NCI-H526 (cell line): ENCODE measurements at regions not wholly inside any gene's neighbourhood (a gene's known extent, or its start where the extent isn't known, plus 50 kb on each side); places are given as distances from the start of the nearest gene placed in this dataset.
"Not testable (repeated sequence)": the region's sequence is repeated elsewhere in the genome, so short reads cannot be mapped to it uniquely, and the experiment has no call there.

Experiments used
- DNase-seq, 2 experiments: peaks; one replicate each; lab custom pipeline; 2025; lab: John Stamatoyannopoulos, UW

- DNase-seq, result no peak
Measured at GRCh38 chr12:75798136-75798926, 233.2 kb downstream of the PHLDA1 start.

GRCh38 chr12:75795125-75795524 lies 236.5 kb downstream of the PHLDA1 start:
- DNase-seq, result no peak

GRCh38 chr12:75792687-75793086 lies 238.9 kb downstream of the PHLDA1 start:
- DNase-seq, result no peak

- DNase-seq, result no peak
Measured at GRCh38 chr12:75790219-75790618, 241.4 kb downstream of the PHLDA1 start.

GRCh38 chr12:75787146-75787545 lies 244.4 kb downstream of the PHLDA1 start:
- DNase-seq, result not testable (repeated sequence)

GRCh38 chr12:75786070-75786469 lies 245.5 kb downstream of the PHLDA1 start:
- DNase-seq, result no peak

- DNase-seq, result no peak
Measured at GRCh38 chr12:75784591-75784990, 247.0 kb downstream of the PHLDA1 start.

- no peak for DNase-seq
Measured at GRCh38 chr12:75783093-75783877, 248.3 kb downstream of the PHLDA1 start.

- no peak for DNase-seq
Measured at GRCh38 chr12:75782069-75782581, 249.5 kb downstream of the PHLDA1 start.

- no peak for DNase-seq
Measured at GRCh38 chr12:75781532-75782046, 250.0 kb downstream of the PHLDA1 start.

- no peak for DNase-seq
Measured at GRCh38 chr12:75779891-75780496, 251.6 kb downstream of the PHLDA1 start.

- peak in 1 of 2 experiments; percentile 24 for DNase-seq
Measured at GRCh38 chr12:75774261-75775052, 257.1 kb downstream of the PHLDA1 start.

- no peak for DNase-seq
Measured at GRCh38 chr12:75773377-75773776, 258.2 kb downstream of the PHLDA1 start.

- DNase-seq, result no peak
Measured at GRCh38 chr12:75771023-75771422, 259.6 kb upstream of the KRR1 start.

- no peak for DNase-seq
Measured at GRCh38 chr12:75767957-75768356, 256.5 kb upstream of the KRR1 start.

- no peak for DNase-seq
Measured at GRCh38 chr12:75766263-75767160, 255.1 kb upstream of the KRR1 start.

- no peak for DNase-seq
Measured at GRCh38 chr12:75765170-75766059, 254.0 kb upstream of the KRR1 start.

- no peak for DNase-seq
Measured at GRCh38 chr12:75764091-75764841, 252.9 kb upstream of the KRR1 start.
